ENCODE measurements at regions not wholly inside any gene's neighbourhood (a gene's known extent, or its start where the extent isn't known, plus 50 kb on each side); places are given as distances from the start of the nearest gene placed in this dataset.

DNA sequence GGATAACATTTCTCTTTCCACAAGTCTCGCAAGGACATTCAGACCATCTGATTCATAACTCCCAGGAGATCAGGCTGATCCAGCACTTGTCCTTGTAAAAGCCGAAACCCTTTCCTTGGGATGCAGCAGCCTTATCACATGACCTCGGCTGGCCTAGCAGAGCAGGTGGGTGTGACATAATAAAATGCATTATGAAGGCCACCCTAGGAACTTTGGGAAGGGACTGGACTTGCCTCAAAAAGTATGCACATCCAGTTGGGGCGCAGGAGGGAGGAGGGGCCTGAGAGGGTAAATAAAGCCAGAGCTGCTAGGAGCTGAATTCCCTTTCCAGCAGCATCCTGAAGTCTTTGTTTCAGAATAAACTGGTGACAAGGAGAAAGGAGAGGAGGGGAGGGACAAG, 260.8 kb downstream of the SNX13 start:
- TF ChIP-seq, protein P1, sequence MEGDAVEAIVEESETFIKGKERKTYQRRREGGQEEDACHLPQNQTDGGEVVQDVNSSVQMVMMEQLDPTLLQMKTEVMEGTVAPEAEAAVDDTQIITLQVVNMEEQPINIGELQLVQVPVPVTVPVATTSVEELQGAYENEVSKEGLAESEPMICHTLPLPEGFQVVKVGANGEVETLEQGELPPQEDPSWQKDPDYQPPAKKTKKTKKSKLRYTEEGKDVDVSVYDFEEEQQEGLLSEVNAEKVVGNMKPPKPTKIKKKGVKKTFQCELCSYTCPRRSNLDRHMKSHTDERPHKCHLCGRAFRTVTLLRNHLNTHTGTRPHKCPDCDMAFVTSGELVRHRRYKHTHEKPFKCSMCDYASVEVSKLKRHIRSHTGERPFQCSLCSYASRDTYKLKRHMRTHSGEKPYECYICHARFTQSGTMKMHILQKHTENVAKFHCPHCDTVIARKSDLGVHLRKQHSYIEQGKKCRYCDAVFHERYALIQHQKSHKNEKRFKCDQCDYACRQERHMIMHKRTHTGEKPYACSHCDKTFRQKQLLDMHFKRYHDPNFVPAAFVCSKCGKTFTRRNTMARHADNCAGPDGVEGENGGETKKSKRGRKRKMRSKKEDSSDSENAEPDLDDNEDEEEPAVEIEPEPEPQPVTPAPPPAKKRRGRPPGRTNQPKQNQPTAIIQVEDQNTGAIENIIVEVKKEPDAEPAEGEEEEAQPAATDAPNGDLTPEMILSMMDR (IDR thresholded peaks at IDR 0.05 in 2 of 3, conservative IDR thresholded peaks at IDR 0.05 in 1 of 3; ENCODE audit: borderline replicate concordance in 1 of 3, insufficient read depth in 1 of 3, low read depth in 2 of 3, low read length in 2 of 3): no peak
- no peak for TF ChIP-seq POLR2A (IDR thresholded peaks at IDR 0.05; ENCODE audit: borderline replicate concordance, extremely low read depth, insufficient read depth, insufficient read length)
- TF ChIP-seq, protein P2, sequence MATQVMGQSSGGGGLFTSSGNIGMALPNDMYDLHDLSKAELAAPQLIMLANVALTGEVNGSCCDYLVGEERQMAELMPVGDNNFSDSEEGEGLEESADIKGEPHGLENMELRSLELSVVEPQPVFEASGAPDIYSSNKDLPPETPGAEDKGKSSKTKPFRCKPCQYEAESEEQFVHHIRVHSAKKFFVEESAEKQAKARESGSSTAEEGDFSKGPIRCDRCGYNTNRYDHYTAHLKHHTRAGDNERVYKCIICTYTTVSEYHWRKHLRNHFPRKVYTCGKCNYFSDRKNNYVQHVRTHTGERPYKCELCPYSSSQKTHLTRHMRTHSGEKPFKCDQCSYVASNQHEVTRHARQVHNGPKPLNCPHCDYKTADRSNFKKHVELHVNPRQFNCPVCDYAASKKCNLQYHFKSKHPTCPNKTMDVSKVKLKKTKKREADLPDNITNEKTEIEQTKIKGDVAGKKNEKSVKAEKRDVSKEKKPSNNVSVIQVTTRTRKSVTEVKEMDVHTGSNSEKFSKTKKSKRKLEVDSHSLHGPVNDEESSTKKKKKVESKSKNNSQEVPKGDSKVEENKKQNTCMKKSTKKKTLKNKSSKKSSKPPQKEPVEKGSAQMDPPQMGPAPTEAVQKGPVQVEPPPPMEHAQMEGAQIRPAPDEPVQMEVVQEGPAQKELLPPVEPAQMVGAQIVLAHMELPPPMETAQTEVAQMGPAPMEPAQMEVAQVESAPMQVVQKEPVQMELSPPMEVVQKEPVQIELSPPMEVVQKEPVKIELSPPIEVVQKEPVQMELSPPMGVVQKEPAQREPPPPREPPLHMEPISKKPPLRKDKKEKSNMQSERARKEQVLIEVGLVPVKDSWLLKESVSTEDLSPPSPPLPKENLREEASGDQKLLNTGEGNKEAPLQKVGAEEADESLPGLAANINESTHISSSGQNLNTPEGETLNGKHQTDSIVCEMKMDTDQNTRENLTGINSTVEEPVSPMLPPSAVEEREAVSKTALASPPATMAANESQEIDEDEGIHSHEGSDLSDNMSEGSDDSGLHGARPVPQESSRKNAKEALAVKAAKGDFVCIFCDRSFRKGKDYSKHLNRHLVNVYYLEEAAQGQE (IDR thresholded peaks at IDR 0.05; ENCODE audit: low read depth): no peak
- TF ChIP-seq SP1 (IDR thresholded peaks at IDR 0.05; ENCODE audit: low read depth): no peak
- TF ChIP-seq CEBPB (IDR thresholded peaks at IDR 0.05; ENCODE audit: low read depth): no peak
- no peak for TF ChIP-seq SRF (IDR thresholded peaks at IDR 0.05; ENCODE audit: low read depth)
- TF ChIP-seq TCF7L2 (IDR thresholded peaks at IDR 0.05; ENCODE audit: borderline replicate concordance, extremely low read depth, insufficient read depth, insufficient read length): no peak
- TF ChIP-seq, protein P3, sequence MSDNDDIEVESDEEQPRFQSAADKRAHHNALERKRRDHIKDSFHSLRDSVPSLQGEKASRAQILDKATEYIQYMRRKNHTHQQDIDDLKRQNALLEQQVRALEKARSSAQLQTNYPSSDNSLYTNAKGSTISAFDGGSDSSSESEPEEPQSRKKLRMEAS (IDR thresholded peaks at IDR 0.05): no peak
- TF ChIP-seq POLR2AphosphoS5 (IDR thresholded peaks at IDR 0.05; ENCODE audit: low read depth, low read length): no peak
- no peak for TF ChIP-seq SIN3A (IDR thresholded peaks at IDR 0.05; ENCODE audit: low read depth)
- TF ChIP-seq, protein P4, sequence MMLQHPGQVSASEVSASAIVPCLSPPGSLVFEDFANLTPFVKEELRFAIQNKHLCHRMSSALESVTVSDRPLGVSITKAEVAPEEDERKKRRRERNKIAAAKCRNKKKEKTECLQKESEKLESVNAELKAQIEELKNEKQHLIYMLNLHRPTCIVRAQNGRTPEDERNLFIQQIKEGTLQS (IDR thresholded peaks at IDR 0.05): no peak
- TF ChIP-seq EZH2 (IDR thresholded peaks at IDR 0.05): no peak
